Sigmoid colon (tissue), 6 donors: ENCODE measurements at regions not wholly inside any gene's neighbourhood (a gene's known extent, or its start where the extent isn't known, plus 50 kb on each side); places are given as distances from the start of the nearest gene placed in this dataset.

Source experiments
- DNase-seq: peaks from one replicate; pipeline ENCODE4 v3.0.0-alpha.2; 2019
- H3K27ac ChIP-seq, 4 donors: fragments of 200-600 bp; sonication (generic); one replicate each; pipeline ENCODE4 v1.5.1; 2016 to 2019; ENCODE audit warnings: mild to moderate bottlenecking in 1 of 4
- H3K27me3 ChIP-seq, 3 donors: fragments of 200-600 bp; sonication (generic); one replicate each; pipeline ENCODE4 v1.5.1; 2019; ENCODE audit warnings: mild to moderate bottlenecking in 1 of 3
- H3K36me3 ChIP-seq, 4 donors: fragments of 200-600 bp; sonication (generic); one replicate each; pipeline ENCODE4 v1.5.1; 2016 to 2019
- H3K4me1 ChIP-seq, 4 donors: fragments of 200-600 bp; sonication (generic); one replicate each; pipeline ENCODE4 v1.5.1; 2017 to 2019
- H3K4me3 ChIP-seq, 4 donors: fragments of 200-600 bp; sonication (generic); one replicate each; pipeline ENCODE4 v1.5.1; 2017 to 2019; ENCODE audit warnings: mild to moderate bottlenecking in 2 of 4, moderate library complexity in 1 of 4
- H3K9me3 ChIP-seq, 4 donors: fragments of 200-600 bp in 3 of 4; sonication (generic) in 3 of 4; one replicate each; pipeline versions ENCODE4 v1.5.1 to v1.6.1; 2013 to 2019
- CTCF ChIP-seq, 4 experiments: fragments of 450-650 bp in 3 of 4; fragments of 200-600 bp in 1 of 4; IDR thresholded peaks; one replicate each; pipeline ENCODE4 v1.5.1; 2016 to 2019; ENCODE audit warnings: antibody characterized with exemption in 4 of 4, mild to moderate bottlenecking in 3 of 4, moderate library complexity in 2 of 4
- EP300 ChIP-seq, 4 donors: sonication (generic); formaldehyde crosslinking; IDR thresholded peaks; one replicate each; pipeline ENCODE4 v1.6.1; 2017; ENCODE audit warnings: antibody characterized with exemption in 4 of 4
- POLR2A ChIP-seq, 2 donors: fragments of 450-650 bp; IDR thresholded peaks; one replicate each; pipeline ENCODE4 v1.6.1; 2016; ENCODE audit warnings: antibody characterized with exemption in 2 of 2, mild to moderate bottlenecking in 2 of 2, moderate library complexity in 2 of 2
- POLR2AphosphoS5 ChIP-seq, 4 donors: sonication (generic); formaldehyde crosslinking; IDR thresholded peaks; one replicate each; pipeline ENCODE4 v1.6.1; 2017; ENCODE audit warnings: antibody characterized with exemption in 4 of 4
- WGBS, 2 donors: extraction: QIAGEN DNeasy Blood & Tissue Kit; methylation state at CpG; one replicate each; pipeline ENCODE4 v1.1.7; 2013; 5-methylcytosine and 5-hydroxymethylcytosine counted together
- intact Hi-C: fragments of 100-400 bp; cut with DNase I; formaldehyde crosslinking; loops from one replicate; pipeline ENCODE4 v1.15.1; 2023
- donor health status: healthy with polysubstance abuse.
- donor health status: healthy.

DNA sequence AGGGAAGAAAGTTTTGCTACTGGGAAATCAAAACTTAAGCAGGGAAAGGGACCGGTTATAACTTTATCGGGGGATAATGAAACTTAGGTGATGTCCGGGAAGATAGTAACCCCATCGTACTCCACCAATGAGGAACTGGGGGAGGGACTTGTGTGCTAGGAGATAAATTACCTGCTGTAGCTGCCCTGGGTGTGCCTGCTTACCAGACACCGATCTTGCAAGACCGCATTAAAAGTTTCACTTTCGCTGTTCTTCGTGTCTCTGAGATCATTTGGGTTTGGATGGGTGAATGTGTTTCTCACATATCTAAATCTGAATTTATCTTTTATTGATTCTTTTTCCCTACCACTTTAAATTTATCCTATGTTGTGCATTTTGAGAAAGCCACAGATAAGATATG is 381.4 kb downstream of the SLITRK6 start:
- Histone ChIP-seq H3K9me3 (no peaks in the 10 kb centered on the region), H3K4me3 (no peak overlapping the region), H3K27ac (no peak overlapping the region), H3K27me3 (no peaks in the 10 kb centered on the region), H3K4me1 (peaks cover 0 to 8% (median 0%) of the 10 kb centered on the region in 4 donors), H3K36me3 (no peaks in the 10 kb centered on the region)
- 92 to 93% methylated on average over 8 of the region's 8 CpGs for WGBS, 2 donors
- no peak for TF ChIP-seq POLR2A (IDR thresholded peaks at IDR 0.05)
- TF ChIP-seq CTCF (IDR thresholded peaks at IDR 0.05) = no peak
- TF ChIP-seq EP300 (IDR thresholded peaks at IDR 0.05) = no peak
- no peak for TF ChIP-seq POLR2AphosphoS5 (IDR thresholded peaks at IDR 0.05)
- intact Hi-C loops = no loop called here
- DNase-seq = no peak

DNA sequence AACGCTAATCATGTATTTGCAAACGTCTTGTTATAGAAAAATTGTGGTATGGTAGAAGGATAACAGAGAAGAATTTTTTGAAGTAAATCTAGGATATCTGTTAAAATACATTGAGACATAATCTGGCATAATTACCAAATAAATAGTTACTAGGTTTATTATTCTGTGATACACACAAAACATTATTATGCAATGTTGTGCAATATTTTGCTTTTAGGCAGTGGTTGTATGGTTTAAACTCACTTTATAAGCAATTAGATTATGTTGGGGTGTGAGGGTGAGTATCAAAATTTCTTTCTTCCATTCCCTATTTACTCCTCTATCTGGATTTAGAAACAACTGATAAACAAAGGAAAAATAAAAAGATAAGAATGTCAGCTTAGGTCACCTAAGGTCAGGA is 385.6 kb downstream of the SLITRK6 start:
- H3K27me3 ChIP-seq = no peaks in the 10 kb centered on the region
- WGBS, 2 donors = 86 to 91% methylated on average over 2 of the region's 2 CpGs
- intact Hi-C loops = no loop called here
- no peaks in the 10 kb centered on the region for H3K9me3 ChIP-seq
- no peak overlapping the region for H3K4me3 ChIP-seq
- no peaks in the 10 kb centered on the region for H3K36me3 ChIP-seq
- TF ChIP-seq EP300 (IDR thresholded peaks at IDR 0.05) = no peak
- TF ChIP-seq POLR2AphosphoS5 (IDR thresholded peaks at IDR 0.05) = no peak
- TF ChIP-seq CTCF (IDR thresholded peaks at IDR 0.05) = no peak
- no peak for TF ChIP-seq POLR2A (IDR thresholded peaks at IDR 0.05)
- no peak for DNase-seq
- no peak overlapping the region for H3K27ac ChIP-seq
- peaks cover 0 to 12% (median 0%) of the 10 kb centered on the region in 4 donors for H3K4me1 ChIP-seq

DNA sequence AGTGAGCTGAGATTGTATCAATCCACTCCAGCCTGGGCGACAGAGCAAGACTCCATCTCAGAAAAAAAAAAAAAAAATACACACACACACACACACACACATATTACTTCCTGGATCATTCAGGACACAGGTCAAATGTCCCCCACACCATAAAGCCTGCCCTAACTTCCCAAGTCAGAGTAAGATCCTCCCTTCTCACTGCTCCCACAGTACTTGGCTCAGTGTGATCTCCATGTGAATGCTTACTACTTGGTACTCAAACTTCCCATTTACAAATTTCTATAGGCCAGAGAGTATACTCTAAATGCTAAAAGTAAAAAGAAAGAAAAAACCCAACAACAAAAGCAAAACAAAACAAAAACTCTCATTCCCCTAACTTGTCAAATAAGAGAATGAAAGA is 386.8 kb downstream of the SLITRK6 start:
- no peaks in the 10 kb centered on the region for H3K9me3 ChIP-seq
- H3K36me3 ChIP-seq = no peaks in the 10 kb centered on the region
- no peak overlapping the region for H3K4me3 ChIP-seq
- no peak overlapping the region for H3K27ac ChIP-seq
- H3K27me3 ChIP-seq = no peaks in the 10 kb centered on the region
- peaks cover 0 to 12% (median 0%) of the 10 kb centered on the region in 4 donors for H3K4me1 ChIP-seq
- TF ChIP-seq POLR2AphosphoS5 (IDR thresholded peaks at IDR 0.05) (no peak), POLR2A (IDR thresholded peaks at IDR 0.05) (no peak), CTCF (IDR thresholded peaks at IDR 0.05) (no peak), EP300 (IDR thresholded peaks at IDR 0.05) (no peak)
- WGBS, 2 donors = 96 to 100% methylated on average over 1 of the region's 1 CpG
- intact Hi-C loops = no loop called here
- no peak for DNase-seq

- no peaks in the 10 kb centered on the region for H3K27me3 ChIP-seq
- WGBS, 2 donors = 88 to 95% methylated on average over 2 of the region's 2 CpGs
- H3K36me3 ChIP-seq = no peaks in the 10 kb centered on the region
- H3K4me1 ChIP-seq = peaks cover 0 to 12% (median 0%) of the 10 kb centered on the region in 4 donors
- H3K27ac ChIP-seq = no peak overlapping the region
- H3K9me3 ChIP-seq = no peaks in the 10 kb centered on the region
- no peak for TF ChIP-seq POLR2AphosphoS5 (IDR thresholded peaks at IDR 0.05)
- TF ChIP-seq POLR2A (IDR thresholded peaks at IDR 0.05) = no peak
- TF ChIP-seq CTCF (IDR thresholded peaks at IDR 0.05) = no peak
- no peak for TF ChIP-seq EP300 (IDR thresholded peaks at IDR 0.05)
- H3K4me3 ChIP-seq = no peak overlapping the region
- DNase-seq = no peak
- intact Hi-C loops = no loop called here
Measured at GRCh38 chr13:85411591-85411990, 387.6 kb downstream of the SLITRK6 start.

DNA sequence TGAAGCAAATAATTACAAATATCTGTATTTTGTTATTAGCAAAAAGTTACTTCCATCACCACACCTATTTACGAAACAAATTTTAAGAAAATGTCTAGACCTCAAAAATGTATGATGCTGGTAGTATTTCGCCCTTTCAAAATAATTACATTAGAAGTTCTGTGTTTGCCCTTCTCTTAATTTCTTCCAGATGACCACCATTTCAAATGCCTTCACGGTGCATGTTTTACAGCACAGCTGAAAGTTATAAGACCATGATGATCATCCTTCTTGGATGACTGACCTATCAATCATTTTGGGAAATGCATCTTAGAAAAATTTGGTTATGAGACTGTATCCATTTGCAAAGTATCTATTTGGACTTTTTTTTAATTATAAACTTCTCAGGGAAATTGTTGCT is 390.8 kb downstream of the SLITRK6 start:
- TF ChIP-seq POLR2AphosphoS5 (IDR thresholded peaks at IDR 0.05) (no peak), POLR2A (IDR thresholded peaks at IDR 0.05) (no peak), EP300 (IDR thresholded peaks at IDR 0.05) (no peak), CTCF (IDR thresholded peaks at IDR 0.05) (no peak)
- Histone ChIP-seq H3K4me3 (no peak overlapping the region), H3K27me3 (no peaks in the 10 kb centered on the region), H3K9me3 (no peaks in the 10 kb centered on the region), H3K27ac (no peak overlapping the region), H3K4me1 (peaks cover 0 to 4% (median 0%) of the 10 kb centered on the region in 4 donors), H3K36me3 (no peaks in the 10 kb centered on the region)
- no peak for DNase-seq
- intact Hi-C loops = no loop called here
- 87 to 88% methylated on average over 3 of the region's 3 CpGs for WGBS, 2 donors
